BJ (cell line): ENCODE measurements at regions not wholly inside any gene's neighbourhood (a gene's known extent, or its start where the extent isn't known, plus 50 kb on each side); places are given as distances from the start of the nearest gene placed in this dataset.

Experiments
- CTCF ChIA-PET: fragments of 350-600 bp; formaldehyde crosslinking; extraction: SDS; loops from one replicate; lab custom pipeline; 2021; ENCODE audit warnings: antibody characterized with exemption, inconsistent platforms; lab: Yijun Ruan, JAX
- POLR2A ChIA-PET: fragments of 300-600 bp; sonication (Branson Sonifier 250); formaldehyde crosslinking; extraction: SDS; loops from one replicate; lab custom pipeline; 2021; ENCODE audit warnings: antibody characterized with exemption; lab: Charles Lee
- DNase-seq: peaks from one replicate; pipeline ENCODE4 v3.0.0-alpha.2; 2011; ENCODE audit warnings: low read depth
- H3K27me3 ChIP-seq: 2 replicates; pipeline ENCODE4 v1.6.0; 2011; ENCODE audit warnings: low read length; ENCODE audit not compliant: control insufficient read depth, insufficient read depth
- H3K36me3 ChIP-seq: 2 replicates; pipeline ENCODE4 v1.5.1; 2011; ENCODE audit warnings: low read length; ENCODE audit not compliant: control insufficient read depth, insufficient read depth
- H3K4me3 ChIP-seq: 2 replicates; pipeline ENCODE4 v1.5.1; 2011; ENCODE audit warnings: low read depth, mild to moderate bottlenecking, control low read depth, low read length
- CTCF ChIP-seq: IDR thresholded peaks from 2 replicates; pipeline ENCODE4 v1.5.1; 2011; ENCODE audit warnings: low read depth, mild to moderate bottlenecking, control low read depth, inconsistent platforms, low read length, moderate library complexity; ENCODE audit not compliant: insufficient read depth

DNA sequence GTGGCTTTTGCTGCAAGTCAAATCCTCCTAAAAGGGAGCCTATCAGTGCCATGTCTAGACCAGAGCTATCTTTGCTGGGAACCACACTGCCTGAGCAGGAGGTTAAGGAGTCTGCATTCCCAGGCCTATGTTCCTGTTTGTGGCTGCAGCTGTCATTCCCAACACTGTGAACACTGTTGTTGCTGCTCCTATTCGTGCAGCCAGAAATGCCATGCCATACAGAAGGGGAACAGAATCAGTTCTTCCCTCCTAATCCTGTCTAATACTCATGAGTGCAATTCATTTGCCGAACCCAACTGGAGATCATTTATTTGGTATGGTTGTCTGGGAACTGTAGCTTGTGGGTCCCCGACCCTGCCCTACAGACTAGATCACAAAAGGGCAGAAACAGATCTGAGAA is 406.5 kb upstream of the GJE1 start:
- Histone ChIP-seq H3K36me3 (no peaks in the 10 kb centered on the region), H3K4me3 (no peak overlapping the region), H3K27me3 (no peaks in the 10 kb centered on the region)
- DNase-seq: no peak
- TF ChIP-seq CTCF: no peak
- POLR2A ChIA-PET: no interaction called here
- CTCF ChIA-PET: no interaction called here

DNA sequence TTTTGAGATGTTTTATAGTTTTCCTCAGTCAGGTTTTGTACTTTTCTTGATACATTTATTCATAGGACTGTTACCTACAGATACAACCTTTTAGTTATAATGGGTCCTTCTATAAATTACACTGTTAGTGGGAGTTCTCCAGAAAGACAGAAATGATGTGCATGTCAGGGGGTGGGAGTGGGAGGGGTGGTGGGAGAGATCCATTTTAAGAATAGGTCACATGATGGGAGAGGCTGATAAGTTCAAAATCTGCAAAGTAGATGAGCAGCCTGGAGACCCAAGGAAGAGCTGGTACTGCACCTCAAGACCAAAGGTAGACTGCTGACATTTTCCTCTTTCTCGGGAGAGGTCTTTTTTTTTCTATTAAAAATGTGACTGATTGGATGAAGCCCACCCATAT is 408.0 kb upstream of the GJE1 start:
- ChIA-PET POLR2A (no interaction called here), CTCF (no interaction called here)
- Histone ChIP-seq H3K27me3 (no peaks in the 10 kb centered on the region), H3K4me3 (no peak overlapping the region), H3K36me3 (no peaks in the 10 kb centered on the region)
- no peak for TF ChIP-seq CTCF
- DNase-seq: no peak

GRCh38 chr6:141719476-141719875 is 413.2 kb upstream of the GJE1 start:
- no peaks in the 10 kb centered on the region for H3K27me3 ChIP-seq
- POLR2A ChIA-PET: no interaction called here
- TF ChIP-seq CTCF: no peak
- no peak overlapping the region for H3K4me3 ChIP-seq
- CTCF ChIA-PET: no interaction called here
- no peaks in the 10 kb centered on the region for H3K36me3 ChIP-seq
- no peak for DNase-seq

GRCh38 chr6:141705431-141705830 is 427.3 kb upstream of the GJE1 start:
- POLR2A ChIA-PET: no interaction called here
- CTCF ChIA-PET: no interaction called here
- TF ChIP-seq CTCF: no peak

DNA sequence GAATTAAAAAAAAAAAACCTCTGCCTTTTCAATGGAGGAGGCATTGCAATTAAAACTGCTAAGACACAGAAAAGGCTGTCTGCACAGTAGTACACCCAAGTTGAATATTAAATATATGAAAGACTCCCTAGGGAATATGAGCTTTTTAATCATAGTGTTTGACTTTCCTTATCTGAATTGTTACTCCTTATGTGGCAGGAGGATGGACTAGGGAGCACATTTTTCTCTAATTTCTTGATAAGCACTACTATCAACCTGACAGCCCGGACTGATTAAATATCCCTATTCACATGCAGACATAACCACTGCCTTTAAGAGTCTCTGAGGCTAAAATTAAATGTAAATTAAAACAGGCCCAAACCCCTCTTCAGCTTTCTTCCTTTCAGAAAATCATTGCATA is 428.6 kb upstream of the GJE1 start:
- ChIA-PET CTCF (no interaction called here), POLR2A (no interaction called here)
- no peak overlapping the region for H3K4me3 ChIP-seq
- no peaks in the 10 kb centered on the region for H3K36me3 ChIP-seq
- no peak for DNase-seq
- H3K27me3 ChIP-seq: no peaks in the 10 kb centered on the region
- TF ChIP-seq CTCF: no peak

More at GRCh38 chr6:141705431-141705830, 427.3 kb upstream of the GJE1 start:
- no peak for DNase-seq
- H3K27me3 ChIP-seq: no peaks in the 10 kb centered on the region
- H3K4me3 ChIP-seq: no peak overlapping the region
- no peaks in the 10 kb centered on the region for H3K36me3 ChIP-seq
